HG02973 (cell line): ENCODE measurements at regions not wholly inside any gene's neighbourhood (a gene's known extent, or its start where the extent isn't known, plus 50 kb on each side); places are given as distances from the start of the nearest gene placed in this dataset.
"Not testable (repeated sequence)": the region's sequence is repeated elsewhere in the genome, so short reads cannot be mapped to it uniquely, and the experiment has no call there.

ENCODE experiments used
- ATAC-seq: cut with Tn5 transposase; IDR thresholded peaks from one replicate; pipeline ENCODE4 v1.9.1; 2021; ENCODE audit warnings: moderate library complexity; ENCODE audit not compliant: unreplicated experiment

DNA sequence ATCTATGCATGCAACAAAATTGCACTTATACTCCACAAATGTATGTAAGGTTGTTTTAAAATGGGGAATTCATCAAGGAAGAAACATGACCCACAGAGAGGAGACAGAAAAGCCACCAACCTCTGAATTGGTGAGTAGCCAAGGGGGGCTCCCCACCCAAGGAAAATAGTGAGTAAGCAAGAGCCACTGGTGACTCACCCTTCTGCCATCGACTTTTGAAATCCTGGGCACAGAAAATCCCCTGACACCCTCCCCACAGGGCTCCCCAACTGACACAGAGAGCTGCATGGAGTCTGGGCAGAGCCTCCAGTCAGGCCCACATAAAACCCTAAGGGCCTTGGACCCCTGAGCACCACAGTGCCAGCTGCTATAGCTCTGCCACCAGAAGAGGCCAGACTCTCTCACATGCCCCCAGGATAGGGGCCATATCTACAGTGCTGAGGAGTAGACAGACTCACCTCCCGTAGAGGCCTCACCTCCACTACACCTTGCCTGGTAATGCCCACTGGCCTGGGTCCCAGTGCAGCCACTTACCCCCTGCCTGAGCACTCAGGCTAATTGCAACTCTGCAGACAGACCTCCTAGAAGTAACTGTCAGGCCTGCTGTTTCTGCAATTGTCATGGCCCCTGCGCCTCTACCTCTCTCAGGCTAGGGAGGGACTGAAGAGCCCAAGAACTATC lies 244.7 kb upstream of the WSB1 start:
- ATAC-seq = no peak

DNA sequence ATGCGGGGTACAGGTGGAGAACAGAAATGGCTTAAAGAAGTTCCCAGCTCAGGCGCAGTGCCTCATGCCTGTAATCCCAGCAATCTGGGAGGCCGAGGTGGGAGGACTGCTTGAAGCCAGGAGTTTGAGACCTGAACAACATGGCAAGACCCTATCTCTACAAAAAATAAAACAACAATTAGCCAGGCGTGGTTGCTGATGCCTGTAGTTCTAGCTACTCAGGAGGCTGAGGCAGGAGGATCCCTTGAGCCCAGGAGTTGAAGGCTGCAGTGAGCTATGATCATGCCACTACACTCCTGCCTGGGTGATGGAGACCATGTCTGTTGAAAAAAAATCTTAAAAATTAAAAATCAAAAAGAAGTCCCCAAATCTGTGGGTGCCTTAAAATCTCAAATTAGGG lies 228.3 kb upstream of the WSB1 start:
- ATAC-seq = no peak

DNA sequence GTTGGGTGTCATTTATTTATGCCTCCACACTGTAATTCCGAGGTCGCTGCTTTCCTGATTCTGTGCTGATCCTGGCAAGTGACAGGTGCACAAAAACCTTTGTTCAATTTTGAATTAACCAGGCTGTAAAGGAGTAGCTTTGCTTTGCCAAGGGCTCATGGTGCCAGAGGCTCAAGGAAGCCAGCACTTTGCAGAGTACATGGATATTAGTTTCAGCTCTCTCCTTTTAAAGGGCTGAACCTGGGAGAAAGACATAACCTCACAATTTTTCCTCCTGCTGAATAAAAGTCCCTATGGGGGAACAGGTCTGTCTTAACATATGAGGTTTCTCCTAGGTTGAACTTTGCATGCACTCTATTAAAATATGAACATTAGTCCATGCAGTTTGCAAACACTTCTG lies 227.6 kb upstream of the WSB1 start:
- ATAC-seq = no peak

DNA sequence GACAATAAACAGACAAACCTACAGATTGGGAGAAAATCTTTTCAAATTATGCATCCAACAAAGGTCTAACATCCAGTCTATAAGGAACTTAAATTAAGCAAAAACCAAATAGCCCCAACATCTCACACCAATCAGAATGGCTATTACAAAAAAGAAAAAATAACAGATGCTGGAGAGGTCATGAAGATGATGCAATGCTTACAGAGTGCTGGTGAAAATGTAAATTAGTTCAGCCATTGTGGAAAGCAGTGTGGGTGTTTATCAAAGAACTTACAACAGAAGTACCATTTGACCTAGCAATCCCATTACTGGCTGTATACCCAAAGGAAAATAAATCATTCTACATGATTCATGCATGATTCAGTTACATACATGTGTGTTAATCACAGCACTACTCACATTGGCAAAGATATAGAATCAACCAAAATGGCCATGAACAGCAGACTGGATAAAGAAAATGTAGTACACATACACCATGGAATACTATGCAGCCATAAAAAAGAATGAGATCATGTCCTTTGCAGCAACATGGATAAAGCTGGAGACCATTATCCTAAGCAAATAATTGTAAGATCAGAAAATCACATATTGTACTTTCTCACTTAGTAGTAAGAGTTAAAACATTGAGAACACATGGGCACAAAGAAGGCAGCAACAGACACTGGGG lies 223.9 kb upstream of the WSB1 start:
- no peak for ATAC-seq

DNA sequence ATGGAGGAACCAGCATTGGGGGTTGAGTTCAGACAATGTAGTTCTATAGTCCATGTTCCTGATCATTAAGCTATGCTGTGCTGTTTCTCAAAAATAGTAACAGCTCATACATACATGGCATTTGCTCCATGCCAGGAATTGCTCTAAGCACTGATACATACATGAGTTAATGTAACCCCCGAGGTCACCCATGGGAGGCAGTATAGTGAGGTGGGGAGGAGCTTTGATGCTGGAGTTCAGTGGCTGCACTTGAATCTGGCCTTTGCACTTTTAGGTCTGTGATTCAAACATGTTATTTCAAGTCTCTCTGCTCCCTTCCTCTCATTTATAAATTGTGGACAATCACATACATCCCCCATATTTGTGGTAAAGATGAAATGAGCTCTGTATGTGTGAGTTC lies 223.1 kb upstream of the WSB1 start:
- ATAC-seq = no peak

DNA sequence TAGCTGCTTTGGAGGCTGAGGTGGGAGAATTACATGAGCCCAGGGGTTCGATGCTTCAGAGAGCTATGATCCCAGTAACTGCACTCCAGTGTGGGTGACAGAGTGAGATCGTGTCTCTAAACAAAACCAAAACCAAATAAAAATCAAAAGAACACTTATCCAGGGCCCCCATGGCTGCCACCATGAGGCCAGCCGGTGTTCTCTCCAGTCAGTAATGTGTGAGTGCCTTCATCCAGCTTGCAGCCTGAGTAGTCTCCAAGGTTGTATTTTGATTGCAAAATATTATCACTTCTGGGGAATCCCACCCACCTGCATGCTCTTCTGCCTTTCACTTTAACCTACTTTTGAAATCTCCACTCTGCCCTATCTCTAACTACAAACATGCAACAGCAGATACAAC lies 221.0 kb upstream of the WSB1 start:
- ATAC-seq = no peak

DNA sequence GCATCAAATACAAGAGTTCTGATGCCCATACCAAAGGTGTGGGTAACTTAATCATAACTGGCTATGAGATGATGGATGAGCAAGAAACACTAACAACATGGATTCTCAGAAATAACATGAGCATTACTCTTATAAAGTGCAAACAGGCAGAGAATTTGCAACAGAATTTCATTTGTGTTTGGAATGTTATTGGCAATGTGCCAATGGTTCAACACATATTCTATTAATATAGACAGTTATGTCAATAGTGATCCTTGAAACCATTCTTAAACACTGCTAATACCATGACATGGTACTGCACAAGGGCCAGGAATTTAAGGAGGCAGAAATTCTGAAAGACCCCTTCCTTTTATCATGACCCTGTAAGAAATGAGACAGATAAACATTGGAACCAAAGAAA lies 217.1 kb upstream of the WSB1 start:
- no peak for ATAC-seq

DNA sequence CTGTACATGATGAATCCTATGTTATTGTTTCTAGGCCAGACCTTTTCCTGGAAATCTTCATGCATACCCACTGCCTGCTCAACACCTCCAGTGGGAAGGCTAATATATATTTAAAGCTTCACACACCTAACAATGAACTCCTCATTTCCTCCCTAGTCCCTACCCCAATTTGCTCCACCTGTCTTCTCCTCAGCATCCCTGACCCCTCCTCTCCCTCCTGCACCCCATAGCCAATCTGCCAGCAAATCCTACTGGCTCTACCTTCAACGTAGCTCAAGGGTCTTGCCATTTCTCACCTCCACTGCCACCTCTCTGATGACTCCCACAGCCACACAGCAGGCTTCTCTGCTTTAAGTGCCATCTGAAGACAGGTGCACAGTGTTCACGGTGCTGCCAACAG lies 215.6 kb upstream of the WSB1 start:
- ATAC-seq = no peak

DNA sequence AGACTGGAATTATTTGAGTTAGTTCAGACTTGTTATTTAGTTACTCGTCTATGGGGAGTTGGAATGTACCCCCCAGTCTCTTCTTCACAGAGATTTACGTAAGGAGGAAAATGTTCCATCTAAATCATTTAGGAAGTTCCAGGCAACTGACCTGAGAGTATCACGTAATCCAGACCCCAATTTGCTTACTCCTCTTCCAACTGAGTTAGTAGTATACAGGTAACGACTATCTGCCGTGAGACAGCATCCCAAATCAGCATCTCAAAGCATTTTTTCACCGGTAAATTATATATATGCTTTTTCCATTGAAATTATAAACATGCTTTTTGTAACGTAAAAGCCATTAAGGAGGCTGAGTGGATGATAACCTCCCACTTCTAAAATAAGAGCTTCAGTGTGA lies 214.3 kb upstream of the WSB1 start:
- ATAC-seq = no peak

DNA sequence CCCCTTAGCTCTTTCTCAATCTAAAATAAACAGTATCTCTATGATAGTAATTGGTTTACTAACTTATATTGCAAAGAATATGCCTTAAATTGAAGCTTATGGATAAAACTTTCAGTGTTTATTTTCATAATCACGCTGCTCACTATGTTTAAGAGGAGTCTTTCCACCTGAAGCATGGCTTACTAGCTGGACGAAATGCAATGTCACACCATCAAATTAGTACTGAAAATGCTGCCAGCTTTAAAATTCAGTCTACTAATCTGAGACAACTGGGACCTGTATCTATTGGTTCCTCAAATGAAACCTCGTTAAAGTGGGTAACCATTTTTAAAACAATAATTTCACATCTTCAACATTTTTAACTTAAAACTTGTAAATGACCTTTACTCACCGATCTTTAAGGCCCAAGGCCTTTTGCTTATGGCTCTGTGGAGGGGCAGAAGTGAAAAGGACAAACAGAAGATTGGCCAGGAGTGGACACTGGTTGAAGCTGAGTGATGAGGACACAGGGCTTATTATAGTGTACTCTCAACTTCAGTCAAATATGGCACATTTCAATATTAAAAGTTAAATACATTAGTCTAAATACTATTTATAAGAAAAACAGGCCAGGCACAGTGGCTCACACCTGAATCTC lies 212.8 kb upstream of the WSB1 start:
- no peak for ATAC-seq

DNA sequence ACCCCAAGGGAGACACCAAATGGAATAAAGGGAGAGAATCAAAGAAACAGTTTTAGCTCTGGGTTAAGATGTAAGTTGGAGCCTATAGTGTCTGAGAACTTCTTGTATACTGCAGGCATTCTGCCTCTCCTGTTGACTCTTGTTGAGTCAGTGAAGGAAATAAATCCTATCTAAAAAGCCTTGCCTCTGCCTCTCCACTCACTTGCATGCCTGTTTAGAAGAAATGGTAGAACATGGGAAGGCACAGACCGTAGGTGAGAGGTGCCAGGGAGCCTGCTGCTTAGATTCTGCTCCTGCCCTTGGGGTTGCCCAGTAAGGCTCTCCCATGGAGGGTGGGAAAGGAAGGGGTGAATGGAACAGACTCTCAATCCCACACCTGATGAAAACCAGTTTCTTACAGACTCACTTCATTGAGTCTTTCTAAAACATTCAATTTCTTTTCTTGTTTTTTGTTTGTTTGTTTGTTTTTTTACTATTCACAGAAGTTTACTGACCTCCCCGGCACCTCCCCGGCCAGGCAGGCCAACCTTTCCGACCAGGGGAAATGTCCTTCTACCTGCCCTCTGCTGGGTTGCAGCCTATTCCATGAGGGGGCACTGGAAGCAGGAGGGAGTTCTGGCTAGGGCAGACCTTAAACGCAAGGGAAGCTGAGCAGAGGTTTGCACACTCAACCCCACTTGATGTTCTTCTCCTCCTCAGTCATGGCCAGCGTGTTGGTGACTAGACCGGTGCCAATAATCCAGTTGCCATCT lies 211.7 kb upstream of the WSB1 start:
- ATAC-seq = no peak

DNA sequence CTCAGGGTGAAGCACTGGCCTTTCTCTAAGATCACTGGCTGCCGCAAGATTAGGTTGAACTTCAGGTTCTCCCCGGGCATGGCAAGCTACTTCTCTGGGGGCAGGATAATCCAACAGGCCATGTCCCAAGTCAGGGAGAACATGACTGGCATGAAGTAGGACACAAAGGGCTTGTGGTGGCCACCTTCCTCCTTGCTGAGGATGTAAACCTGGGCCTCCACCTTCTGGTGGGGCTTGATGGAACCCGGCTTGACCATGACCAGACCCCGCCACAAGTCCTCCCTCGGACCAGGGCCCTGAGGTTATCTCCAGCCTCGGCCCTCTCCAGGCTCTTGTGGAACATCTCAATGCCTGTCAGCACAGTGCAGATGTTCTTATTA lies 211.1 kb upstream of the WSB1 start:
- no peak for ATAC-seq

DNA sequence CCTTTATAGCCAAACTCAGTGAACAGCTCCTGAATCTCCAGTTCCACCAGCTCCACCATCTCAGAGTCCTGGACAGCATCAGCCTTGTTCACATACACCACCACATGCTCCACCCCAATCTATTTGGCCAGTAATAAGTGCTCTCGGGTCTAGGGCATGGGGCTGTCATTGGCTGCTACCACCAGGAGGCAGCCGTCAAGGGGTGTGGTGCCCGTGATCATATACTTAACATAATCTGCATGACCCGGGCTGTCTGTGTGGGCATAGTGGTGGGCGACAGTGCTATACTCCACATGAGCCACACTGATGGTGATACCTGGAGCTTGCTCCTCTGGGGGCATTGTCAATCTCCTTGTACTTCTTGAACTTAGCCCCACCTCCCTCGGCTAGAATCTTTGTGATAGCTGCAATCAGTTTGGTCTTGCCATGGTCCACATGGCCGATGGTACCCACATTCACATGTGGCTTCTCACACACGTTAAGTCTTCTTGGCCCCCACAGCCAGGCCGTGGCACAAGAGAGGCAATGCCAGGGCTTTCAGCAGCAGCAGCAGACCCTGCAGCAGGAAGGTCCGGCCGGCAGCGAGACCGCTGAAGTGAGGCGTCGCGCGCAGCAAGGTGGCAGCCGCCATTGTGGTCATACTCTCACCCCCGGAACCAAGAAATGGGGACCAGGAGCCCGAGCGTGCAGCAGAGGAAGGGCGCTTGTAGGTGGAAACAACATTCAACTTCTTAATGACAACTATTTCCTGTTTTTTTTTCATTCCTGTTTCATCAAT lies 210.3 kb upstream of the WSB1 start:
- ATAC-seq = no peak

DNA sequence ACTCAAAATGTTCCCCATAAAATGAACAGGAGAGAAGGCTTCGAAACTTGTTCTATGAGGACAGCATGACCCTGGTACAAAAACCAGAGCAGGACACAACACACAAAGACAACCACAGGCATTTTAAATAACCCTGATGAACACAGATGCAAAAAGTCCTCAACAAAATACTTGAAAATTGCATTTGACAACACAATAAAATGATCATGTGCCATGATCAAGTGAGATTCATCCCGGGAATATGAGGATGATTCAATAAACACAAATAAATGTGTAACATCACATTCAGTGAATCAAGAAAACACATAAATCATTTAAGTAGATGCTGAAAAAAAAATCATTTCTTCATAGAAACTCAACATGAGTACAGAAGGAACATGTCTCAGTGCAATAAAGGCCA lies 208.4 kb upstream of the WSB1 start:
- no peak for ATAC-seq

DNA sequence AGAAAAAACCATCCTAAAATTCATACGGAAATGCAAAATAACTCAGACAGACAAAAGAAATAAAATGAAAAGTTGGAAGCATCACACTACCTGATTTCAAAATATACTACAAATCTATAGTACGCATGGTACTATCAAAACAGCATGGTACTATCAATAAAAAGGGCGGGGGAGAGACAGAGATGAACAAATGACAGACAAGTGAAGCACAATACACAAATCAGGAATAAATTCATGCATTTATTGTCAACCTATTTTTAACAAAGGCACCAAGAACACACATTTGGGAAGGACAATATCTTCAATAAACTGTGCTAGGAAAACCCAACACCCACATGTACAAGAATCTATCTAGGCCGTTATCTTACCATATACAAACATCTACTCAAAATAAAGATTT lies 207.4 kb upstream of the WSB1 start:
- no peak for ATAC-seq

DNA sequence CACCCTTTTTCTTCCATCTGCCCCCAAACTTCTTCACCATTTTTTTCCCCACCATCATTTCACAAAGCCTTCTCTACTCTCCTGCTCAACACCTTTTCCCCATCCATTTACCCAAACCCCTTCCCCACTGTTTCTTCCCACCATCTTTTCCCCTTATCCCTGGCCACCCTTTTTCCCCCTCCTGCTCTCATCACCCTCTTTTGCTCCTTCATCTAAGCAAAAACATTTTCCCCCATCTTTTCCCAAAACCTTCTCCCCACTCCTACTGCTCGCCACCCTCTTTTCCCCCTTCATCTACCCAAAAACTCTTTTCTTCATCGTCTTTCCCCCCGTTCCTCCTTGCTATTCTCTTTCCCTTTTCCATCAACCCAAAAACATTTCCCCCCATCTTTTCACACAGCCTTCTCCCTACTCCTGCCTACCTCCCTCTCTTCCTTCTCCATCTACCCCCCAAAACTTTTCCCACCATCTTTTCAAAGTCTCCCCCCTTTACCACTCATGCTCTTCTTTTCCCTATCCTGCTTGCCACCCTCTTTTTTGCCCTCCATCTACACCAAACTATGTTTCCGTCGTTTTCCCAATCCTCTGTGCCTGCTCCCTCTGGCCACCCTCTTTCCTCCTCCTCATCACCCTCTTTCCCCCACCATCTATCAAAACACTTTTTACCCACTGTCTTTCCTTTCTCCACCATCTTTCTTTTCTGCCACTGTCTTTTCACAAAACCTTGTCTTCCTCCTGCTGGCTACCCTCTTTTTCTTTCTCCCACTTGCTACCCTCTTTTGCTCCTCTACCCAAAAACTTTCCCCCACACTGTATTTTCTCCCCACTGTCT lies 205.8 kb upstream of the WSB1 start:
- ATAC-seq = no peak

DNA sequence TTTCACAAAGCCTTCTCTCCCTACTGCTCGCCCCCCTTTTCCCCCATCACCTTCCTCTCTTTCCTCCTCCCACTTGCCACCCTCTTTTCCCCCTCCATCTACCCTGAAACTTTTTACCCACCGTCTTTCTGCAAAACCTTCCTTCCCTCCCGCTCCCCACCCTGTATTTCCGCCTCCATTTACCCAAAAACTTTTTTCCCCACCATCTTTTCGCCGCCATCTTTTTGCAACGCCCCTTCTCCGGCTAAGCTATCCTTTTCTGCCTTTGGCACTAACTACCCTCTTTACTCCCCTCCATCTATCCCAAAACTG lies 205.2 kb upstream of the WSB1 start:
- no peak for ATAC-seq

DNA sequence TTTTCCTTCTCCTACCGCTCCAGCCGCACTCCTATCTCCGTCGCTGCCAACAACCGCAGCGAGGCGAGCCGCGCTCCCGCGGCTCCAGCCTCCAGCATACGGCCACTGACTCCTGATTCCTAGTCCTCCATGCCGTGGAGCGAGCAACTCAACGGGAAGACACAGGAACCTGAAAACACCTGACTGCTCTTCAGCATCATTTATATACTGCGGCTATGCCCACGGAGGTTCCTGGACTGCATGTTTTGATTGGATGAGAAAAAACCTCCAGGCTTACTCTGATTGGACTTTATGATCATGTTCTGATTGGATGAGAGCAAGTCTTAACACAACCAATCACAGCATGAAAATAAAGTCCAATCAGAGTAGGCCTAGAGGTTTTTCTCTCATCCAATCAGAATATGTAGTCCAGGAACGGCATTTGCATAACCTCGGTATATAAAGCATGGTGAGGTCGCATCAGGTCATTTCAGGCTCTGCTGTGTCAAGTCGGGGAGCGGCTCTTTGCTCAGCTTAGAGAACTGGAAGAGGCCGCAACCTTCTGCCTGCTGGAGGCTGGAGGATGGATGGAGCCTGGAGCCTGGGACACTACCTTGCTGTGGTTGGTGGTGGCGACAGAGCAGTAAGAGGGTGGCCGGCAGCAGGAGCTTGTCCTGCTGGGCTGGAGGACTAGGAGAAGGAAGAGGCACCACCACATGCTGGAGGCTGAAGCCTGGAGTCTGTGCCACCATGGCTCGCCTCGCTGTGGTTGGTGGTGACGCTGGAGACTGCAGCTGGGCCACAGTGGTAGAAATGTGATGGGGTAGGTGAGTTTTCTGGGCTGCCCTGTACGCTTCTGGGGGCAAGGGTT lies 204.6 kb upstream of the WSB1 start:
- ATAC-seq = not testable (repeated sequence)

DNA sequence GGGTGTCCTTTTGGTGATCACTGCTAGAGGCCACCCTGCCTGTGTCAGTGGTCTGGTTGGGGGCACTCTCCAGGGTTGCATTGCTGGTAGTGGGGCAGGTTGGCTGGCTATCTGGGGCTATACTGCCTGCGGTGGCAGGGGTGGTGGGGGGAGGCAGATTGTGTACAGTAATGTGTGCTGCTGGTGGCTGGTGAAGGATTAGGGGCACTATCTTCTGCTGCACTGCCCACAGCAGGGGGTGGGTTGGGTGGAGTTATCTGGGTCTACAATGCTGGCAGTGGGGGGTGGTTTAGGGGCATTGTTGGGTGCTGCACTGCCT lies 204.0 kb upstream of the WSB1 start:
- no peak for ATAC-seq
